ENCODE measurements at regions not wholly inside any gene's neighbourhood (a gene's known extent, or its start where the extent isn't known, plus 50 kb on each side); places are given as distances from the start of the nearest gene placed in this dataset.

DNA sequence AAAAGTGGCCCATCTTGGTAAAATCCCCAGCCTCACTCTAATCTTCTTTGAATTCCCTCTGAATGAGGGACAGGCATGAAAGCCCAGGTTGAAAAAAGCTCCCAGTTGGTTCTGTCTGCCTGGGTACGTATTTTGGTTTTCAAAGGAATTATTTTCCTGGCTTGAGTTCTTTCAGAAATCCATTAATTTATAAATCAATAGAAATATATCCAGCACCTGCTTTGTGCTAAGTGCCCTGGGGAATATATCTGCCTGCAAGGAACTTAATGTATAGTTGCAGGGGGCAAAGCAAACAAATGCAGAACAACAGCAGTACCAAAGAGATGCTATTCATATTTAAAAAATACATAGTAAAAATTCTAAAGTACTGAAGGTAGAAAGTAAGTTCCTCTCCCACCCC, 362.7 kb downstream of the REEP3 start:
- H3K27me3 ChIP-seq = no peaks in the 10 kb centered on the region
- no peaks in the 10 kb centered on the region for H3K4me1 ChIP-seq
- H3K27ac ChIP-seq = no peak overlapping the region
- TF ChIP-seq, protein P1, sequence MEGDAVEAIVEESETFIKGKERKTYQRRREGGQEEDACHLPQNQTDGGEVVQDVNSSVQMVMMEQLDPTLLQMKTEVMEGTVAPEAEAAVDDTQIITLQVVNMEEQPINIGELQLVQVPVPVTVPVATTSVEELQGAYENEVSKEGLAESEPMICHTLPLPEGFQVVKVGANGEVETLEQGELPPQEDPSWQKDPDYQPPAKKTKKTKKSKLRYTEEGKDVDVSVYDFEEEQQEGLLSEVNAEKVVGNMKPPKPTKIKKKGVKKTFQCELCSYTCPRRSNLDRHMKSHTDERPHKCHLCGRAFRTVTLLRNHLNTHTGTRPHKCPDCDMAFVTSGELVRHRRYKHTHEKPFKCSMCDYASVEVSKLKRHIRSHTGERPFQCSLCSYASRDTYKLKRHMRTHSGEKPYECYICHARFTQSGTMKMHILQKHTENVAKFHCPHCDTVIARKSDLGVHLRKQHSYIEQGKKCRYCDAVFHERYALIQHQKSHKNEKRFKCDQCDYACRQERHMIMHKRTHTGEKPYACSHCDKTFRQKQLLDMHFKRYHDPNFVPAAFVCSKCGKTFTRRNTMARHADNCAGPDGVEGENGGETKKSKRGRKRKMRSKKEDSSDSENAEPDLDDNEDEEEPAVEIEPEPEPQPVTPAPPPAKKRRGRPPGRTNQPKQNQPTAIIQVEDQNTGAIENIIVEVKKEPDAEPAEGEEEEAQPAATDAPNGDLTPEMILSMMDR (IDR thresholded peaks at IDR 0.05) = no peak
- TF ChIP-seq POLR2A (IDR thresholded peaks at IDR 0.05) (no peak), POLR2AphosphoS5 (IDR thresholded peaks at IDR 0.05) (no peak), EP300 (IDR thresholded peaks at IDR 0.05) (no peak)
- no peaks in the 10 kb centered on the region for H3K36me3 ChIP-seq
- H3K4me3 ChIP-seq = no peak overlapping the region
- DNase-seq (ENCODE audit: low spot score in 2 of 2) = no peak
- no peaks in the 10 kb centered on the region for H3K9me3 ChIP-seq
- WGBS = 91% methylated on average over 1 of the region's 1 CpG

DNA sequence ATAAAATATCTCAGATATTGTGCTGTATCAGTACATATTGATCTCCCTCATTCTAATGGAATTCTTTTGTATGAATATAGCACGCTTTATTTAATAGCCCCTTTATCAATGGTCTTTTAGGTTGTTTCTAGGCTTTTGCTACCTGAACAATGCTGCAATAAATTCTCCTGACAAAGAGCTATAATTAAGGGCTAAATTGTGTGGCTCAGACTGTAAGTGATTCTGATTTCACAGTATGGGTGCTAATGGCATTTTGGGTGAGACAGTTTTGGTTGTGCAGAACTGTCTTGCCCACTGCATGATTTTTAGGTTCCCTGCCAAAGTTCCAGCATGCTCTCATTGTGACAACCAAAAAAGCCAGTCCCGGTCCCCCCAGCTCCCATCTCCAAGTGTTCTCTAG, 363.2 kb downstream of the REEP3 start:
- TF ChIP-seq POLR2AphosphoS5 (IDR thresholded peaks at IDR 0.05) (no peak), POLR2A (IDR thresholded peaks at IDR 0.05) (no peak), EP300 (IDR thresholded peaks at IDR 0.05) (no peak)
- TF ChIP-seq, protein P1 (IDR thresholded peaks at IDR 0.05) = no peak
- WGBS = 83% methylated on average over 2 of the region's 2 CpGs
- no peak for DNase-seq (ENCODE audit: low spot score in 2 of 2)
- no peak overlapping the region for H3K4me3 ChIP-seq
- H3K27me3 ChIP-seq = no peaks in the 10 kb centered on the region
- no peak overlapping the region for H3K27ac ChIP-seq
- H3K36me3 ChIP-seq = no peaks in the 10 kb centered on the region
- no peaks in the 10 kb centered on the region for H3K9me3 ChIP-seq
- no peaks in the 10 kb centered on the region for H3K4me1 ChIP-seq

DNA sequence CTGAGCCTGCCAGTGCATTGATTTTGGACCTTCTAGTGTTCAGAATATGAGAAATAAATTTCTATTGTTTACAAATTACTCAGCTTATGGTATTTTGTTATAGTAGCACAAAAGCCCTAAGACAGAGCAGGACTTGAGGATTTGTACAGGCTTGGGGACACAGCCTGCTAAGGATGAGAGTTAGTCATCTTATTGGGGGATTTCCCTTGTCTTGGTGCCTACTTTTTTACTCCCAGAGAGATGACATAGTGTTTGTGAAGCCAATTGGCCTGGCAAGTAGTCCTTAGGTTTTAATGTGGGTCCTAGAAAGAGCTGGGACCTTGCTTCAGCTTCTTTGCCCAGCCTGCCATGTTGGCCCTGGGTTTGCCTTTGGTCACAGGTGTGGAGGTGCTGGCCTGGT, 364.0 kb downstream of the REEP3 start:
- TF ChIP-seq POLR2A (IDR thresholded peaks at IDR 0.05) (no peak), EP300 (IDR thresholded peaks at IDR 0.05) (no peak)
- TF ChIP-seq, protein P1 (IDR thresholded peaks at IDR 0.05) = no peak
- no peaks in the 10 kb centered on the region for H3K27me3 ChIP-seq
- no peaks in the 10 kb centered on the region for H3K36me3 ChIP-seq
- DNase-seq (ENCODE audit: low spot score in 2 of 2) = no peak
- no peaks in the 10 kb centered on the region for H3K4me1 ChIP-seq
- H3K4me3 ChIP-seq = no peak overlapping the region
- H3K27ac ChIP-seq = no peak overlapping the region
- H3K9me3 ChIP-seq = no peaks in the 10 kb centered on the region

DNA sequence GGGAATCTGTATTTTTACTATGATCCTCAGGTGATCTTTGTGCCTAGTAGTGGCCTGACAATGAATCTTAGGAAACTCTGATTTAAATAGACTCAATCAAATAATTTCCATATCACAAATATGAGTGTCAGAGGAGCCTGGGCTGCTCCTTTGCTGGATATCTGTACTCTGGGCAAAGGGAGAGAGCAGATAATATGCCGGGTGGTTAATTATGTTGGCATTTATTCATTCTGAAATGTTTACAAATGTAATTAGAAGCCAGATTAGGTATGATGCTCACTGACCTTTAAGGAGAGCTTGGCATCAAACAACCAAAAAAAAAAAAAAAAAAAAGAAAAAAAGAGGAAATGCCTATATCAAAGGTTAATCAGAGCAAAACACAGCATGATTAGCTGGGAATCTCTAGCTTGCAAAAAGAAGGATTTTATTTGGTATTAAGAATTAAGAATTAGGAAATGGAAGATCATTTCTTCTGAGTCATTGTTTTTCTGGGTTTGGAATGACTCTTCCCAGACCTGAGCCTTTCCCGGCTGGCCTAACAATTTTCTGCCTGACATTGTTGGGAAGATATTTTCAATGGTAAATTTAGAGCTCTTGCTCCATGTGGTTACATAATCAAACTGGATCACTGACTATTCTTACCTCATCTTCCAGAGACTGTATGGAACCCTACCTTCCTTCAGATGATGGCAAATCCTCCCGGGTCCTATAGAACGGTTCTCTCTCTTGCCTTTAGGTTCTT, 365.3 kb downstream of the REEP3 start:
- 80% methylated on average over 4 of the region's 4 CpGs for WGBS
- no peak overlapping the region for H3K4me3 ChIP-seq
- H3K36me3 ChIP-seq = no peaks in the 10 kb centered on the region
- no peaks in the 10 kb centered on the region for H3K4me1 ChIP-seq
- H3K9me3 ChIP-seq = no peaks in the 10 kb centered on the region
- DNase-seq (ENCODE audit: low spot score in 2 of 2) = no peak
- no peak overlapping the region for H3K27ac ChIP-seq
- TF ChIP-seq EP300 (IDR thresholded peaks at IDR 0.05) (no peak), POLR2A (IDR thresholded peaks at IDR 0.05) (no peak), POLR2AphosphoS5 (IDR thresholded peaks at IDR 0.05) (no peak)
- TF ChIP-seq, protein P1 (IDR thresholded peaks at IDR 0.05) = no peak
- peaks cover 1% of the 10 kb centered on the region for H3K27me3 ChIP-seq

DNA sequence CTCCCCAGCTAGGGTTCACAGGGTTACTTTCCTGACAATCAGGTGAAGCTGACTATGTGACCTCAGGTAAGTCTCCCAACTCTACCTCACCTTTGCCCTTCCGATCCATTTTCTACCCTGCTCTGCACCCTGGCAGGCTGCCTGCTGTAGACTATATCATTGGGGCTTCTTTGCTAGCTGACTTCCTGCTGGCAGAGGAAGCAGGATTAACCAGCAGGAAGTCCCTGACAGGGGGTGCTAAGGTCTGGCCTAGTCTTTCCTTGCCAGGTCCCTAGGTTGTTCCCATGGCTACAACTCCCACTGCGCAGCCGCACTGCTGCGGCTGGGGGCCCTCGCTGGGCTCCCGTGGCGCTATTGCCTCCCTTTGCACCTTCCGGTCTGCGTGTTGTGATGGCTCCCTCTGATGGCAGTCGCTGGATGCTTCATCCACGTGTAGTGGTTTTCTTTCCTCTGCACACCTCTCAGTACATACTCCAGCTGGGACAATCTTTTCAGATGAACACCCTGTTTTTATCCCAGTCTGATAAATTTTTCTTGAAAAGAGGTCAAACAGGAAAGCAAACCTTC, 365.9 kb downstream of the REEP3 start:
- no peaks in the 10 kb centered on the region for H3K4me1 ChIP-seq
- 73% methylated on average over 11 of the region's 11 CpGs for whole genome bisulfite sequencing
- no peaks in the 10 kb centered on the region for H3K36me3 ChIP-seq
- no peak overlapping the region for H3K4me3 ChIP-seq
- TF ChIP-seq, protein P1 (IDR thresholded peaks at IDR 0.05) = no peak
- no peak for TF ChIP-seq POLR2AphosphoS5 (IDR thresholded peaks at IDR 0.05)
- TF ChIP-seq POLR2A (IDR thresholded peaks at IDR 0.05) = no peak
- no peak for TF ChIP-seq EP300 (IDR thresholded peaks at IDR 0.05)
- no peak for DNase-seq (ENCODE audit: low spot score in 2 of 2)
- H3K27ac ChIP-seq = no peak overlapping the region
- H3K27me3 ChIP-seq = peaks cover 4% of the 10 kb centered on the region
- H3K9me3 ChIP-seq = no peaks in the 10 kb centered on the region
